ENCODE measurements at regions not wholly inside any gene's neighbourhood (a gene's known extent, or its start where the extent isn't known, plus 50 kb on each side); places are given as distances from the start of the nearest gene placed in this dataset.
"Not testable (repeated sequence)": the region's sequence is repeated elsewhere in the genome, so short reads cannot be mapped to it uniquely, and the experiment has no call there.

DNA sequence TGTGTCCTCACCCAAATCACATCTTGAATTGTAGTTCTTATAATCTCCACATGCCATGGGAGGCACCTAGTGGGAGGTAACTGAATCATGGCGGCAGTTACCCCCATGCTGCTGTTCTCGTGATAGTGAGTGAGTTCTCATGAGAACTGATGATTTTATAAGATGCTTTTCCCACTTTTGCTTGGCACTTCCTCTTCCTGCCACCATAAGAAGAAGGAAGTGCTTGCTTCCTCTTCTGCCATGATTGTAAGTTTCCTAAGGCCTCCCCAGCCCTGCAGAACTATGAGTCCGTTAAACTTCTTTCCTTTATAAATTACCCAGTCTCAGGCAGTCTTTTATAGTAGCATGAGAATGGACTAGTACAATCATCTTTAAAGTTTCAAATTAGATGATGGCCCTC, 902.4 kb upstream of the PIK3C3 start:
- Histone ChIP-seq H3K4me3 (no peak overlapping the region), H3K36me3 (no peaks in the 10 kb centered on the region), H3K27me3 (no peaks in the 10 kb centered on the region), H3K9me3 (no peaks in the 10 kb centered on the region), H3K27ac (no peak overlapping the region), H3K4me1 (no peaks in the 10 kb centered on the region)
- 88 to 93% methylated on average over 3 of the region's 3 CpGs for WGBS, 2 donors
- DNase-seq (ENCODE audit: low spot score in 2 of 2): no peak
- no peak for TF ChIP-seq EP300 (IDR thresholded peaks at IDR 0.05)
- TF ChIP-seq POLR2A (IDR thresholded peaks at IDR 0.05): no peak
- no peak for TF ChIP-seq CTCF (IDR thresholded peaks at IDR 0.05)

- not testable (repeated sequence) for H3K4me1 ChIP-seq; H3K27ac ChIP-seq; DNase-seq (ENCODE audit: low spot score in 2 of 2); H3K27me3 ChIP-seq; H3K9me3 ChIP-seq; H3K4me3 ChIP-seq; H3K36me3 ChIP-seq
- WGBS, 2 donors: 94 to 95% methylated on average over 16 of the region's 16 CpGs
These were observed 908.8 kb upstream of the PIK3C3 start for GRCh38 chr18:41046250-41046649.

- Histone ChIP-seq H3K27ac (no peak overlapping the region), H3K27me3 (no peaks in the 10 kb centered on the region), H3K4me1 (no peaks in the 10 kb centered on the region), H3K9me3 (no peaks in the 10 kb centered on the region), H3K36me3 (no peaks in the 10 kb centered on the region), H3K4me3 (no peak overlapping the region)
- WGBS, 2 donors: 78 to 80% methylated on average over 4 of the region's 4 CpGs
- no peak for DNase-seq (ENCODE audit: low spot score in 2 of 2)
- no peak for TF ChIP-seq CTCF (IDR thresholded peaks at IDR 0.05)
- no peak for TF ChIP-seq EP300 (IDR thresholded peaks at IDR 0.05)
- TF ChIP-seq POLR2A (IDR thresholded peaks at IDR 0.05): no peak
These were observed 911.2 kb upstream of the PIK3C3 start for GRCh38 chr18:41043876-41044275.

DNA sequence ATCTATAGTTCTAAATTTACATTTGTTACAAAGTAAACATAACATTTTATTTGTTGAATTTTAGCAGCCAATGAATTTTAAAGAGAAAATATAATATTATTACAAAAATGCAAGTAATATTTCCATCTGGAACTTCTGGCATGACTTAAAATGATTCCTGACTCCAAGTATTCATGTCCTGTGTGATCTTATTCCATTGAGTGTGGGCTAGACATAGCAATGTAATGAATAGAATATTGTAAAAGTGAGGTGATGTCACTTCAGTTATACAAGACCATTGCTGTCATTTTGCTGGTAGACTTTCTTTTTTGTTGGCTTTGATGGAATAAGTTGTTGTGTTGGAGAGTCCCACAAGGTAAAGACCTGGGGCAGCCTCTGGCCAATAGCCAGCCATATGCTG, 912.2 kb upstream of the PIK3C3 start:
- H3K27me3 ChIP-seq: no peaks in the 10 kb centered on the region
- H3K27ac ChIP-seq: no peak overlapping the region
- DNase-seq (ENCODE audit: low spot score in 2 of 2): no peak
- H3K9me3 ChIP-seq: no peaks in the 10 kb centered on the region
- H3K4me3 ChIP-seq: no peak overlapping the region
- no peaks in the 10 kb centered on the region for H3K4me1 ChIP-seq
- no peak for TF ChIP-seq EP300 (IDR thresholded peaks at IDR 0.05)
- no peaks in the 10 kb centered on the region for H3K36me3 ChIP-seq

DNA sequence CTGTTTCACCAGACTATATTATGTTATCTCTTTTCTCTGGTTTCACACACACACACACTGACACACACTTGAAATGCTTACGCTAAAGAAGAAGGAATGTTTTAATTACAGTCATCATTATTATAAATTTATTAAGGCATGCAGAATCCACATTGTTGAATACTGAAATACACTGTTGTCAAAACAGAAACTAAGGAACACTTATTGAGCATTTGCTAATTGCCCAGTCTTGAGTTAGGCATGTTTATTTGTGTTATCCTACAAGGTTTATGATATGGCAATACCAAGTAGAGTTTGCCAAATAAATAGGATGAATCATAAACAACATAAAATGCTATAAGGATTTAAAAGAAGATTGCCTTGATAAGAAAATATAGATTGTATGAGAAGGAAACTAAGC, 917.0 kb upstream of the PIK3C3 start:
- H3K4me1 ChIP-seq: no peaks in the 10 kb centered on the region
- WGBS, 2 donors: 51 to 54% methylated on average over 1 of the region's 1 CpG
- DNase-seq (ENCODE audit: low spot score in 2 of 2): no peak
- H3K27me3 ChIP-seq: no peaks in the 10 kb centered on the region
- no peaks in the 10 kb centered on the region for H3K36me3 ChIP-seq
- H3K27ac ChIP-seq: no peak overlapping the region
- H3K4me3 ChIP-seq: no peak overlapping the region
- H3K9me3 ChIP-seq: no peaks in the 10 kb centered on the region
- TF ChIP-seq CTCF (IDR thresholded peaks at IDR 0.05) (no peak), POLR2A (IDR thresholded peaks at IDR 0.05) (no peak), EP300 (IDR thresholded peaks at IDR 0.05) (no peak)

GRCh38 chr18:41036346-41036745, 918.7 kb upstream of the PIK3C3 start:
- H3K36me3 ChIP-seq: no peaks in the 10 kb centered on the region
- H3K9me3 ChIP-seq: no peaks in the 10 kb centered on the region
- no peaks in the 10 kb centered on the region for H3K4me1 ChIP-seq
- 93 to 98% methylated on average over 6 of the region's 6 CpGs for WGBS, 2 donors
- no peaks in the 10 kb centered on the region for H3K27me3 ChIP-seq
- no peak for TF ChIP-seq POLR2A (IDR thresholded peaks at IDR 0.05)
- TF ChIP-seq EP300 (IDR thresholded peaks at IDR 0.05): no peak
- no peak for TF ChIP-seq CTCF (IDR thresholded peaks at IDR 0.05)
- no peak overlapping the region for H3K4me3 ChIP-seq
- no peak for DNase-seq (ENCODE audit: low spot score in 2 of 2)
- no peak overlapping the region for H3K27ac ChIP-seq
